Gastroesophageal sphincter (tissue), 4 donors: ENCODE measurements at regions not wholly inside any gene's neighbourhood (a gene's known extent, or its start where the extent isn't known, plus 50 kb on each side); places are given as distances from the start of the nearest gene placed in this dataset.

Experiments
- ATAC-seq: fragments of 150-250 bp; one replicate; pipeline ENCODE4 v1.9.1; 2016; ENCODE audit warnings: mild to moderate bottlenecking, moderate library complexity
- H3K27ac ChIP-seq, 4 donors: fragments of 200-600 bp; sonication (generic) in 3 of 4; 1 replicate in 3 of 4; 2 replicates in 1 of 4; pipeline ENCODE4 v1.5.1; 2016 to 2019
- H3K27me3 ChIP-seq: fragments of 200-600 bp; sonication (generic); one replicate; pipeline ENCODE4 v1.5.1; 2019
- H3K36me3 ChIP-seq, 2 donors: fragments of 200-600 bp; sonication (generic); one replicate each; pipeline ENCODE4 v1.5.1; 2019; ENCODE audit warnings: control low read depth in 1 of 2
- H3K4me1 ChIP-seq, 3 donors: fragments of 200-600 bp; sonication (generic); 1 replicate in 2 of 3; 2 replicates in 1 of 3; pipeline ENCODE4 v1.5.1; 2016 to 2019; ENCODE audit warnings: control low read depth in 2 of 3
- H3K4me3 ChIP-seq, 2 donors: fragments of 200-600 bp; sonication (generic); one replicate each; pipeline ENCODE4 v1.5.1; 2019; ENCODE audit warnings: mild to moderate bottlenecking in 1 of 2, moderate library complexity in 1 of 2
- H3K9me3 ChIP-seq, 3 donors: fragments of 200-600 bp; sonication (generic); one replicate each; pipeline ENCODE4 v1.5.1; 2017 to 2019; ENCODE audit warnings: control low read depth in 2 of 3
- EP300 ChIP-seq: sonication (generic); formaldehyde crosslinking; IDR thresholded peaks from one replicate; pipeline ENCODE4 v1.6.1; 2017; ENCODE audit warnings: antibody characterized with exemption, mild to moderate bottlenecking
- POLR2A ChIP-seq, 2 donors: fragments of 450-650 bp; IDR thresholded peaks; one replicate each; pipeline ENCODE4 v1.6.1; 2017; ENCODE audit warnings: antibody characterized with exemption in 2 of 2, mild to moderate bottlenecking in 2 of 2, moderate library complexity in 1 of 2
- POLR2AphosphoS5 ChIP-seq: sonication (generic); formaldehyde crosslinking; IDR thresholded peaks from one replicate; pipeline ENCODE4 v1.6.1; 2017; ENCODE audit warnings: antibody characterized with exemption
- whole genome bisulfite sequencing, 2 donors: methylation state at CpG; one replicate each; pipeline ENCODE4 v1.1.5; 2018; ENCODE audit warnings: low coverage in 1 of 2; 5-methylcytosine and 5-hydroxymethylcytosine counted together
- TF ChIP-seq, protein P1 (sequence below), 4 experiments: fragments of 200-600 bp in 2 of 4; fragments of 450-650 bp in 2 of 4; sonication (generic) in 1 of 4; IDR thresholded peaks; one replicate each; pipeline ENCODE4 v1.5.1; 2017 to 2019; ENCODE audit warnings: antibody characterized with exemption in 4 of 4, mild to moderate bottlenecking in 2 of 4, moderate library complexity in 2 of 4

DNA sequence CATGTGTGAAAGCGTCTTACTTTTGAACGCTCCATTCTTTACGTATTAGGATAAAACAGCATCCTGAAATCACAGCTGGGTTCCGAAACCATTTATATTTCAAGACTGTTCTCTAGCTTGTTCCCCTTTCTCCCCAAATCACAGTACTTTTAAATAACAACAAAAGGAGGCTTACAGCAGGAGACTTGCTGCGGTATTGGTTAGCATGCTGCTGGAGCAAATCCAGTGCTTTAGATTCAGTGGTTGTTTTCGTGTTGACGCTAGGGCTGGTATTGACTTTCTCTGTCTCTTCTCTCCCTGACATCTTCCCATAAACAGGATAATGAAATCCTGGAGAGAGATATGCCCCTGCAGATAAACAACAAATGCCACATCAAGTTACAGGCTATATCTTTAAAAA, 103.1 kb downstream of the ZNF608 start:
- H3K27me3 ChIP-seq: no peaks in the 10 kb centered on the region
- ATAC-seq: no peak
- WGBS, 2 donors: 94% methylated on average over 7 of the region's 7 CpGs
- peaks cover 0 to 9% (median 0%) of the 10 kb centered on the region in 3 donors for H3K4me1 ChIP-seq
- TF ChIP-seq POLR2AphosphoS5 (no peak), EP300 (no peak), POLR2A (IDR thresholded peaks at IDR 0.05) (no peak)
- TF ChIP-seq, protein P1, sequence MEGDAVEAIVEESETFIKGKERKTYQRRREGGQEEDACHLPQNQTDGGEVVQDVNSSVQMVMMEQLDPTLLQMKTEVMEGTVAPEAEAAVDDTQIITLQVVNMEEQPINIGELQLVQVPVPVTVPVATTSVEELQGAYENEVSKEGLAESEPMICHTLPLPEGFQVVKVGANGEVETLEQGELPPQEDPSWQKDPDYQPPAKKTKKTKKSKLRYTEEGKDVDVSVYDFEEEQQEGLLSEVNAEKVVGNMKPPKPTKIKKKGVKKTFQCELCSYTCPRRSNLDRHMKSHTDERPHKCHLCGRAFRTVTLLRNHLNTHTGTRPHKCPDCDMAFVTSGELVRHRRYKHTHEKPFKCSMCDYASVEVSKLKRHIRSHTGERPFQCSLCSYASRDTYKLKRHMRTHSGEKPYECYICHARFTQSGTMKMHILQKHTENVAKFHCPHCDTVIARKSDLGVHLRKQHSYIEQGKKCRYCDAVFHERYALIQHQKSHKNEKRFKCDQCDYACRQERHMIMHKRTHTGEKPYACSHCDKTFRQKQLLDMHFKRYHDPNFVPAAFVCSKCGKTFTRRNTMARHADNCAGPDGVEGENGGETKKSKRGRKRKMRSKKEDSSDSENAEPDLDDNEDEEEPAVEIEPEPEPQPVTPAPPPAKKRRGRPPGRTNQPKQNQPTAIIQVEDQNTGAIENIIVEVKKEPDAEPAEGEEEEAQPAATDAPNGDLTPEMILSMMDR (IDR thresholded peaks at IDR 0.05): no peak
- peaks cover 0 to 50% of the 10 kb centered on the region in 2 donors for H3K36me3 ChIP-seq
- H3K4me3 ChIP-seq: no peak overlapping the region
- H3K9me3 ChIP-seq: no peaks in the 10 kb centered on the region
- no peak overlapping the region for H3K27ac ChIP-seq

DNA sequence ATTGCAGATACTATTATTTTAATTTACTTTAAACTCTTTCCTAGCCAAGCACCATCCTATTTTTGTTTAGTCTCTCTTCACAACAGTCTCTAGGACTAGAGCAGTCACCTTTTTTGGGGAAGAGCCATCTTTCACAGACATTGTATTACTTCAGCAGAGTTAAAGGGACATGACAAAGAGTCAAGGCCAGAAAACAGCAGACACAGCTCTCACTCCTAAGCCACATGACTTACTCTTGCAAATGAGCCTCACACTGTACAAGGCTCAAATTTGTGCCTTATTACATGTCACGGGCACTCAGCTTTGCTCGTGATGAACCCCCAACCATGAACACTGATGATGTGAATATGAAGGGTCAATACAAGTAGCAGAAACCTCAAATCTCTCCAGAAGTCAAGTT, 104.3 kb downstream of the ZNF608 start:
- 100% methylated on average over 1 of the region's 2 CpGs for WGBS, 2 donors
- H3K4me3 ChIP-seq: no peak overlapping the region
- H3K27ac ChIP-seq: no peak overlapping the region
- H3K36me3 ChIP-seq: peaks cover 0 to 47% of the 10 kb centered on the region in 2 donors
- H3K4me1 ChIP-seq: no peaks in the 10 kb centered on the region
- TF ChIP-seq POLR2A (IDR thresholded peaks at IDR 0.05) (no peak), EP300 (no peak), POLR2AphosphoS5 (no peak)
- no peaks in the 10 kb centered on the region for H3K9me3 ChIP-seq
- ATAC-seq: no peak
- H3K27me3 ChIP-seq: no peaks in the 10 kb centered on the region

DNA sequence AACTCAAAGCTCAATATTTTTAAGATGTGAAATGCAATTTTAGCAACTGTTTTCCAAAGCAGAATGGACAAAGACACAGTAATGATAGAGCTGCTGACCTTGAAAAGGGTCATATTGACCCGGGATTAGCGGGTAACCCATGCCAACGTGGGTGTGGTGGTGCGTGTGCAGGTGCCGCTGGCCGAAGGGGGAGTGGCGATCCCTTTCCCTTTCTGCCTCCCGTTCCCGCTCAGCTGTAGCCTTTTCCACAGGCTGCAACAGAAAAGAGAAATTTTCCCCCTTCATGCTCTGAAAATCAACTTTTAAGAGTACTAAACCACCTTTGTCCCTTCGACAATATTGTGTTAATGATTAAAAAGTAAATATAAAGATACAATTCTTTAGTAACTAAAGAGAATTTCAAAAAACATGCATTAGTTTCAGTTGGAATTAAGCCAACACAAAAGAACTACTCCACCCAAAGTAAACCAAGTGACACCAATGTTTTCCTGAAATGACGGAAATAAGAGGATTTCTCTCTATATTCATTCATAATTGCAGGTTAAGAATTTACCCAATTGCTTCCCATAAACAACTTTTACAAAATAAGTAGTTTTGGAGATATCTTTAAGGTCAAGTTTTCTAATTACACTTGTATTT, 105.2 kb downstream of the ZNF608 start:
- 81 to 90% methylated on average over 5 to 6 of the region's 11 CpGs for WGBS, 2 donors
- Histone ChIP-seq H3K4me3 (no peak overlapping the region), H3K9me3 (no peaks in the 10 kb centered on the region), H3K4me1 (no peaks in the 10 kb centered on the region), H3K36me3 (peaks cover 0 to 42% of the 10 kb centered on the region in 2 donors), H3K27ac (no peak overlapping the region), H3K27me3 (no peaks in the 10 kb centered on the region)
- TF ChIP-seq POLR2A (IDR thresholded peaks at IDR 0.05) (no peak), POLR2AphosphoS5 (no peak), EP300 (no peak)
- TF ChIP-seq, protein P1 (IDR thresholded peaks at IDR 0.05): no peak
- no peak for ATAC-seq

DNA sequence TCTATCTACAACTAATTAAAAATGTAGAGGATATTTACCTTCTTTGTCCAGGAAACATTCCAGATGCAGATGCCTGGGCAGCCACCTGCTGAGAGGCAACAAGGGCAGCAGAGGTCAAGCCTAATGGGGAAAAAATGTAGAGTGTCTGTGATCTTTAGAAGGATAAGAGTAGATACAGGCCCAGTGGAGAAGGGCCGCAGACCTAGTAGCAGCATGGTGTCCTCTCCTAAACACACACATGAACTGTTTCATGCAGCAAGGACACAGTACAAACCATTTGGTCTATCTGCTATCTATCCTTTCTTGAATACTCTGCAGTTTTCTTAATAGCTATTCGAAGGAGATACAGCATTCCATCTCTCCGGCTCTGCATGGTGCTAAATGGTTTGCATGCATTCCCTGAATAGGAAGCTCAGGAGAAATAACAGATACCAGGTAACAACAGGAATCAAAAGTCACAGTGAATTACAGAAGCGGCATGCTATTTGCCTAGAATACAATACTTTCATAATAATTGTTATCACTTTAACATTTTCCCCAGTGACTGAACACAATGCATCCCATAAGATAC, 107.3 kb downstream of the ZNF608 start:
- no peak for ATAC-seq
- Histone ChIP-seq H3K27ac (no peak overlapping the region), H3K4me3 (no peak overlapping the region), H3K9me3 (no peaks in the 10 kb centered on the region), H3K27me3 (no peaks in the 10 kb centered on the region), H3K4me1 (peaks cover 0 to 15% (median 0%) of the 10 kb centered on the region in 3 donors), H3K36me3 (peaks cover 0 to 42% of the 10 kb centered on the region in 2 donors)
- TF ChIP-seq POLR2AphosphoS5: no peak
- no peak for TF ChIP-seq POLR2A (IDR thresholded peaks at IDR 0.05)
- TF ChIP-seq, protein P1 (IDR thresholded peaks at IDR 0.05): no peak
- TF ChIP-seq EP300: no peak
- WGBS, 2 donors: 83 to 88% methylated on average over 3 to 4 of the region's 4 CpGs

DNA sequence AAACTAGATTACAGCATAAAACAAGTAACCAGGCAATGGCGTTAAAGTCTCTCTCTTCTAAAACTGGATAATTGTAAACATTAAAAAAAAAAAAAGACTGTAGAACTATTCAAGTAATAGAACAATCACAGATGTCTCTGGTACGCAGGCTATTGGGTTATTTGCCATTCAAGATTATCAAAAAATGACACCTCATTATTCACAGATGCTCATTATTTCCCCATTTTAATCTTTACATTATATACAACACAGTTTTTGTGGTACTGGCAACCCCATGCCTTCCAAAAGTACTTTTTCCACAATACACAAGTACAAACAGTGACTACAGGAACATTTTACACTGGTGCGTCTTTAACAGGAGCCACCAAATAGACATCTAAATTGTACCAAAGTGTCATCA, 109.4 kb downstream of the ZNF608 start:
- no peak overlapping the region for H3K27ac ChIP-seq
- 86 to 92% methylated on average over 3 of the region's 3 CpGs for WGBS, 2 donors
- H3K9me3 ChIP-seq: no peaks in the 10 kb centered on the region
- no peak for ATAC-seq
- no peaks in the 10 kb centered on the region for H3K27me3 ChIP-seq
- H3K36me3 ChIP-seq: peaks cover 0 to 25% of the 10 kb centered on the region in 2 donors
- H3K4me3 ChIP-seq: no peak overlapping the region
- H3K4me1 ChIP-seq: peaks cover 0 to 17% (median 0%) of the 10 kb centered on the region in 3 donors
- TF ChIP-seq POLR2A (IDR thresholded peaks at IDR 0.05) (no peak), POLR2AphosphoS5 (no peak), EP300 (no peak)
- TF ChIP-seq, protein P1 (IDR thresholded peaks at IDR 0.05): no peak
